Astrocyte (in vitro differentiated cells and primary cell): ENCODE measurements at regions not wholly inside any gene's neighbourhood (a gene's known extent, or its start where the extent isn't known, plus 50 kb on each side); places are given as distances from the start of the nearest gene placed in this dataset.

Source experiments
- DNase-seq: peaks from one replicate; pipeline ENCODE4 v3.0.0-alpha.2; 2010; ENCODE audit warnings: low read depth
- FAIRE-seq: peaks from 2 replicates; lab custom pipeline; 2011; peaks lifted over from hg19 to GRCh38; lab: Jason Lieb, UNC
- H2AFZ ChIP-seq: 2 replicates; pipeline ENCODE4 v1.6.0; 2012; ENCODE audit warnings: low read depth, low read length, inconsistent platforms
- H3K27ac ChIP-seq: 2 replicates; pipeline ENCODE4 v1.5.1; 2011; ENCODE audit warnings: low read depth, low read length, inconsistent platforms
- H3K27me3 ChIP-seq: 2 replicates; pipeline ENCODE4 v1.6.0; 2011; ENCODE audit warnings: low read length, inconsistent platforms; ENCODE audit not compliant: insufficient read depth
- H3K36me3 ChIP-seq: 2 replicates; pipeline ENCODE4 v1.5.1; 2011; ENCODE audit warnings: low read length, inconsistent platforms; ENCODE audit not compliant: insufficient read depth
- H3K4me1 ChIP-seq: 2 replicates; pipeline ENCODE4 v1.5.1; 2011; ENCODE audit warnings: low read length, inconsistent platforms; ENCODE audit not compliant: insufficient read depth
- H3K4me2 ChIP-seq: 2 replicates; pipeline ENCODE4 v1.6.0; 2012; ENCODE audit warnings: low read length, inconsistent platforms
- H3K4me3 ChIP-seq: 2 replicates; pipeline ENCODE4 v1.5.1; 2011; ENCODE audit warnings: low read depth, mild to moderate bottlenecking, low read length, inconsistent platforms; ENCODE audit not compliant: insufficient read depth
- H3K79me2 ChIP-seq: 2 replicates; pipeline ENCODE4 v1.6.0; 2012; ENCODE audit warnings: mild to moderate bottlenecking, low read length, inconsistent platforms; ENCODE audit not compliant: insufficient read depth
- H3K9ac ChIP-seq: 2 replicates; pipeline ENCODE4 v1.6.0; 2012; ENCODE audit warnings: mild to moderate bottlenecking, low read length, inconsistent platforms
- H3K9me3 ChIP-seq: 2 replicates; pipeline ENCODE4 v1.5.1; 2012; ENCODE audit warnings: low read depth, mild to moderate bottlenecking, low read length, inconsistent platforms; ENCODE audit not compliant: insufficient read depth
- H4K20me1 ChIP-seq: 2 replicates; pipeline ENCODE4 v1.6.0; 2012; ENCODE audit warnings: low read length, inconsistent platforms; ENCODE audit not compliant: insufficient read depth
- H3K27ac Mint-ChIP-seq: one replicate; pipeline ENCODE4 v1.8.0; 2021; ENCODE audit warnings: mild to moderate bottlenecking, mixed read lengths; ENCODE audit not compliant: unreplicated experiment
- H3K27me3 Mint-ChIP-seq: one replicate; pipeline ENCODE4 v1.8.0; 2021; ENCODE audit warnings: low read depth, mixed read lengths; ENCODE audit not compliant: unreplicated experiment
- H3K36me3 Mint-ChIP-seq: one replicate; pipeline ENCODE4 v1.8.0; 2021; ENCODE audit warnings: low read depth, mixed read lengths; ENCODE audit not compliant: unreplicated experiment
- H3K4me1 Mint-ChIP-seq: one replicate; pipeline ENCODE4 v1.8.0; 2021; ENCODE audit warnings: low read depth, mixed read lengths; ENCODE audit not compliant: unreplicated experiment
- H3K4me3 Mint-ChIP-seq: one replicate; pipeline ENCODE4 v1.8.0; 2021; ENCODE audit warnings: mild to moderate bottlenecking, moderate library complexity, mixed read lengths; ENCODE audit not compliant: unreplicated experiment
- H3K9me3 Mint-ChIP-seq: one replicate; pipeline ENCODE4 v1.8.0; 2021; ENCODE audit warnings: mild to moderate bottlenecking, mixed read lengths; ENCODE audit not compliant: unreplicated experiment
- EZH2 ChIP-seq: IDR thresholded peaks from 2 replicates; pipeline ENCODE4 v1.6.1; 2012; ENCODE audit warnings: mild to moderate bottlenecking, low read length, inconsistent platforms; ENCODE audit not compliant: insufficient read depth
- TF ChIP-seq, protein P1 (sequence below): IDR thresholded peaks from 2 replicates; pipeline ENCODE4 v1.5.1; 2011; ENCODE audit warnings: low read depth, mild to moderate bottlenecking, inconsistent platforms, low read length, moderate library complexity; ENCODE audit not compliant: insufficient read depth

DNA sequence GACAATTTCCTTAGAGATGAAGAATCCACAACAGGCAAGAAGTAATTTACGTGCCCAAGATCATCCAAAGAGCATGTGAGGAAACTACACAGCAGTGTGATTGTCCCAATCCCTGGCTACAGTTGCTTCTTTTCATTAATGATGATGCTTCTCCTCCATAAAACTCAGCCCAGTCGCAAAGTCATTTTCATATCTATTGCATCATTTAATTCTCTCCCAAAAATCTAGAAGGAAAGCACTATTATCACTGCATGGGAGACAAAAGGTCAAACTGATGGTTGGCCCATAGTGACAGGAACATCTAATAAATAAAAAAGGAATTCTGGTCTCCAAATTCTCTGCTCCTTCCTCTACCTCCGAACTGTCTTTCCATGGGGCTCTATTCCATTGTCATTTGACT is 103.5 kb upstream of the SERP2 start:
- peaks cover 6% of the 10 kb centered on the region for H3K27me3 Mint-ChIP-seq
- no peaks in the 10 kb centered on the region for H4K20me1 ChIP-seq
- no peak overlapping the region for H3K4me2 ChIP-seq
- H3K9me3 ChIP-seq, result no peaks in the 10 kb centered on the region
- H3K79me2 ChIP-seq, result no peaks in the 10 kb centered on the region
- H3K4me1 Mint-ChIP-seq, result peaks cover 13% of the 10 kb centered on the region
- peaks cover 38% of the 10 kb centered on the region for H3K4me1 ChIP-seq
- peaks cover 4% of the 10 kb centered on the region for H3K9me3 Mint-ChIP-seq
- H2AFZ ChIP-seq, result no peak overlapping the region
- DNase-seq (no peak), FAIRE-seq (no peak)
- no peak overlapping the region for H3K27ac Mint-ChIP-seq
- no peaks in the 10 kb centered on the region for H3K27me3 ChIP-seq
- H3K4me3 ChIP-seq, result no peak overlapping the region
- H3K27ac ChIP-seq, result no peak overlapping the region
- H3K36me3 Mint-ChIP-seq, result no peaks in the 10 kb centered on the region
- no peaks in the 10 kb centered on the region for H3K36me3 ChIP-seq
- TF ChIP-seq, protein P1, sequence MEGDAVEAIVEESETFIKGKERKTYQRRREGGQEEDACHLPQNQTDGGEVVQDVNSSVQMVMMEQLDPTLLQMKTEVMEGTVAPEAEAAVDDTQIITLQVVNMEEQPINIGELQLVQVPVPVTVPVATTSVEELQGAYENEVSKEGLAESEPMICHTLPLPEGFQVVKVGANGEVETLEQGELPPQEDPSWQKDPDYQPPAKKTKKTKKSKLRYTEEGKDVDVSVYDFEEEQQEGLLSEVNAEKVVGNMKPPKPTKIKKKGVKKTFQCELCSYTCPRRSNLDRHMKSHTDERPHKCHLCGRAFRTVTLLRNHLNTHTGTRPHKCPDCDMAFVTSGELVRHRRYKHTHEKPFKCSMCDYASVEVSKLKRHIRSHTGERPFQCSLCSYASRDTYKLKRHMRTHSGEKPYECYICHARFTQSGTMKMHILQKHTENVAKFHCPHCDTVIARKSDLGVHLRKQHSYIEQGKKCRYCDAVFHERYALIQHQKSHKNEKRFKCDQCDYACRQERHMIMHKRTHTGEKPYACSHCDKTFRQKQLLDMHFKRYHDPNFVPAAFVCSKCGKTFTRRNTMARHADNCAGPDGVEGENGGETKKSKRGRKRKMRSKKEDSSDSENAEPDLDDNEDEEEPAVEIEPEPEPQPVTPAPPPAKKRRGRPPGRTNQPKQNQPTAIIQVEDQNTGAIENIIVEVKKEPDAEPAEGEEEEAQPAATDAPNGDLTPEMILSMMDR, result no peak
- no peak for TF ChIP-seq EZH2
- no peak overlapping the region for H3K4me3 Mint-ChIP-seq
- H3K9ac ChIP-seq, result no peak overlapping the region

DNA sequence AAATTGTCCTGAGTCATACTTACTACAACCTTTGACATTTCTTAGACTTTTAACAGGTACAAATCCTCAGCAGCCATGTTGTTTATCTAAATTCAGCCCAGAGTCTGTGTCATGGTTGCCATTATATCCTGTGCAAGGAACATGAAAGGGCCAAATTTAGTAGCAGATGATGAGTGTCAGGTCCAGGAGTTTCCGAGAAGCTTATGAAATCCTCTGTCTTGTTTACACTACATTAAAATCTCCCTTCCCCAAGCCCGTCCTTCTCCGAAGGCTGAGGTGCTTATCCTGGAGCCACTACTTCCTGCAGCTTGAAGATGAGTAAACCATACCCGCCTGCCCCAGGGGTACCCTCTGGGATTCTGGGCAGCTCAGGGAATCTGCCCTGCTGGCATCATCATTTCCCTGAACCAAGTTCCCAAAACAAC is 102.6 kb upstream of the SERP2 start:
- H3K4me1 ChIP-seq, result peaks cover 38% of the 10 kb centered on the region
- peaks cover 2% of the 10 kb centered on the region for H3K9me3 Mint-ChIP-seq
- no peak overlapping the region for H3K27ac Mint-ChIP-seq
- H3K9ac ChIP-seq, result no peak overlapping the region
- peak overlapping the region; percentile 17 for H3K4me2 ChIP-seq
- no peaks in the 10 kb centered on the region for H3K36me3 Mint-ChIP-seq
- no peak overlapping the region for H3K27ac ChIP-seq
- FAIRE-seq (no peak), DNase-seq (peak; percentile 52)
- H3K4me3 ChIP-seq, result no peak overlapping the region
- H3K36me3 ChIP-seq, result no peaks in the 10 kb centered on the region
- peaks cover 2% of the 10 kb centered on the region for H3K27me3 Mint-ChIP-seq
- H3K9me3 ChIP-seq, result no peaks in the 10 kb centered on the region
- peaks cover 13% of the 10 kb centered on the region for H3K4me1 Mint-ChIP-seq
- no peak overlapping the region for H2AFZ ChIP-seq
- TF ChIP-seq, protein P1, result no peak
- TF ChIP-seq EZH2, result no peak
- no peaks in the 10 kb centered on the region for H3K27me3 ChIP-seq
- H4K20me1 ChIP-seq, result no peaks in the 10 kb centered on the region
- H3K79me2 ChIP-seq, result no peaks in the 10 kb centered on the region
- H3K4me3 Mint-ChIP-seq, result no peak overlapping the region

DNA sequence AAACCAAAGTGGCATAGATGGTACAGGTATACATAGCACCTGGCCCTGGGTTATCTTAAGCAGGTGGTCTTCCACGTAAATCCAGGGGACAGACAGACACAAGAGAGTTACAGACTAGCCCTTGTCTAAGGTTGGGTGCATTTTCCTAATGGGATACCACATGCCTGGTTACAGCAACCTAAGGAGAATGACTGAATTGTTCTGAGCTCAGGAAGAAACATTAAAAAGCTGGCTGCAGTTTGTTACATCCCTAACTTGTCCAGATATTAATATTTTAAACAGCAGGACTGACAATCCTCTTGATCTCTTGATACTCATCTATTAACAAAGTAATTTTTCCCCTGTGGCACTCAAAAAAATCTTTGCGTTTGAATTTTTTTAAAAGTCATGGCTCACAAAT is 102.2 kb upstream of the SERP2 start:
- Histone ChIP-seq H3K36me3 (no peaks in the 10 kb centered on the region), H3K27me3 (no peaks in the 10 kb centered on the region), H3K4me1 (peaks cover 38% of the 10 kb centered on the region), H4K20me1 (no peaks in the 10 kb centered on the region), H3K4me2 (peak overlapping the region; percentile 17), H2AFZ (no peak overlapping the region), H3K9ac (no peak overlapping the region), H3K4me3 (no peak overlapping the region), H3K79me2 (no peaks in the 10 kb centered on the region), H3K9me3 (no peaks in the 10 kb centered on the region), H3K27ac (no peak overlapping the region)
- peaks cover 13% of the 10 kb centered on the region for H3K4me1 Mint-ChIP-seq
- DNase-seq (no peak), FAIRE-seq (no peak)
- H3K27me3 Mint-ChIP-seq, result no peaks in the 10 kb centered on the region
- H3K27ac Mint-ChIP-seq, result no peak overlapping the region
- no peaks in the 10 kb centered on the region for H3K36me3 Mint-ChIP-seq
- H3K4me3 Mint-ChIP-seq, result no peak overlapping the region
- TF ChIP-seq EZH2, result no peak
- TF ChIP-seq, protein P1, result no peak
- H3K9me3 Mint-ChIP-seq, result peaks cover 2% of the 10 kb centered on the region
